Transverse colon (tissue), 4 donors: ENCODE measurements at regions not wholly inside any gene's neighbourhood (a gene's known extent, or its start where the extent isn't known, plus 50 kb on each side); places are given as distances from the start of the nearest gene placed in this dataset.

ENCODE experiments used
- CTCF ChIP-seq, 5 experiments: fragments of 200-600 bp in 3 of 5; fragments of 450-650 bp in 2 of 5; sonication (generic) in 3 of 5; IDR thresholded peaks; 1 replicate in 2 of 5; 2 replicates in 3 of 5; pipeline ENCODE4 v1.5.1; 2016 to 2017; ENCODE audit warnings: antibody characterized with exemption in 5 of 5, inconsistent platforms in 3 of 5, mild to moderate bottlenecking in 2 of 5, moderate library complexity in 1 of 5
- EP300 ChIP-seq: sonication (generic); formaldehyde crosslinking; IDR thresholded peaks from one replicate; pipeline ENCODE4 v1.6.1; 2017; ENCODE audit warnings: antibody characterized with exemption, low read depth
- POLR2A ChIP-seq: fragments of 450-650 bp; IDR thresholded peaks from one replicate; pipeline ENCODE4 v1.6.1; 2016; ENCODE audit warnings: antibody characterized with exemption, mild to moderate bottlenecking, moderate library complexity
- POLR2AphosphoS5 ChIP-seq, 3 donors: sonication (generic); formaldehyde crosslinking; IDR thresholded peaks; one replicate each; pipeline ENCODE4 v1.6.1; 2016; ENCODE audit warnings: antibody characterized with exemption in 3 of 3

- no peak for TF ChIP-seq CTCF (IDR thresholded peaks at IDR 0.05)
- TF ChIP-seq POLR2A, result no peak
- TF ChIP-seq POLR2AphosphoS5 (IDR thresholded peaks at IDR 0.05), result no peak
- TF ChIP-seq EP300, result no peak
Measured at GRCh38 chr3:184453296-184453695, 73.4 kb downstream of the CHRD start.
